Neuronal stem cell (in vitro differentiated cells): ENCODE measurements at regions not wholly inside any gene's neighbourhood (a gene's known extent, or its start where the extent isn't known, plus 50 kb on each side); places are given as distances from the start of the nearest gene placed in this dataset.

ENCODE experiments used
- DNase-seq: peaks from one replicate; pipeline ENCODE4 v3.0.0-alpha.2; 2013; ENCODE audit warnings: low spot score
- H2AFZ ChIP-seq: one replicate; pipeline ENCODE4 v1.6.1; 2013; ENCODE audit warnings: mild to moderate bottlenecking, low read length, inconsistent platforms
- H2AK5ac ChIP-seq: 2 replicates; pipeline ENCODE4 v1.6.1; 2013; ENCODE audit warnings: low read depth, mild to moderate bottlenecking, inconsistent platforms, low read length, moderate library complexity, mixed read lengths
- H2BK120ac ChIP-seq: 2 replicates; pipeline ENCODE4 v1.6.1; 2013; ENCODE audit warnings: low read depth, mild to moderate bottlenecking, inconsistent platforms, low read length, moderate library complexity, mixed read lengths
- H2BK12ac ChIP-seq: one replicate; pipeline ENCODE4 v1.6.1; 2013; ENCODE audit warnings: low read length, inconsistent platforms
- H2BK15ac ChIP-seq: 2 replicates; pipeline ENCODE4 v1.6.1; 2013; ENCODE audit warnings: mild to moderate bottlenecking, low read length, inconsistent platforms, mixed read lengths
- H2BK5ac ChIP-seq: one replicate; pipeline ENCODE4 v1.6.1; 2013; ENCODE audit warnings: inconsistent platforms, mild to moderate bottlenecking, low read length, moderate library complexity
- H3K14ac ChIP-seq: one replicate; pipeline ENCODE4 v1.6.1; 2013; ENCODE audit warnings: low read length, inconsistent platforms
- H3K18ac ChIP-seq: 2 replicates; pipeline ENCODE4 v1.6.1; 2013; ENCODE audit warnings: low read length, inconsistent platforms
- H3K23ac ChIP-seq: 2 replicates; pipeline ENCODE4 v1.6.1; 2013; ENCODE audit warnings: low read depth, mild to moderate bottlenecking, mixed read lengths, low read length, inconsistent platforms; ENCODE audit not compliant: poor library complexity
- H3K27ac ChIP-seq: replicated peaks from 3 replicates; pipeline ENCODE4 v1.5.1; 2013; ENCODE audit warnings: low read length, inconsistent platforms
- H3K27me3 ChIP-seq, 3 experiments: 2 replicates each; pipeline ENCODE4 v1.6.1; 2013; ENCODE audit warnings: low read length in 3 of 3, mild to moderate bottlenecking in 2 of 3, inconsistent platforms in 1 of 3, low read depth in 1 of 3, mixed read lengths in 1 of 3, moderate library complexity in 1 of 3; ENCODE audit not compliant: control insufficient read depth in 3 of 3, insufficient read depth in 3 of 3
- H3K36me3 ChIP-seq, 2 donors: replicated peaks in 1 of 2; 2 replicates each; pipeline ENCODE4 v1.6.1; 2013; ENCODE audit warnings: low read length in 2 of 2; ENCODE audit not compliant: control insufficient read depth in 2 of 2, insufficient read depth in 2 of 2
- H3K4ac ChIP-seq: 2 replicates; pipeline ENCODE4 v1.6.1; 2013; ENCODE audit warnings: inconsistent platforms, mild to moderate bottlenecking, low read length, moderate library complexity
- H3K4me1 ChIP-seq, 2 donors: 1 replicate in 1 of 2; 2 replicates in 1 of 2; pipeline ENCODE4 v1.6.1; 2013; ENCODE audit warnings: low read length in 2 of 2, low read depth in 1 of 2; ENCODE audit not compliant: control insufficient read depth in 2 of 2, insufficient read depth in 1 of 2
- H3K4me2 ChIP-seq: one replicate; pipeline ENCODE4 v1.6.1; 2013; ENCODE audit warnings: mild to moderate bottlenecking, low read length, inconsistent platforms; ENCODE audit not compliant: insufficient read depth, poor library complexity, severe bottlenecking
- H3K4me3 ChIP-seq, 2 donors: 2 replicates each; pipeline ENCODE4 v1.5.1; 2013; ENCODE audit warnings: low read length in 2 of 2, mild to moderate bottlenecking in 2 of 2, inconsistent platforms in 1 of 2, moderate library complexity in 1 of 2
- H3K79me1 ChIP-seq: one replicate; pipeline ENCODE4 v1.6.1; 2013; ENCODE audit warnings: low read depth, mild to moderate bottlenecking, inconsistent platforms, low read length, moderate library complexity
- H3K9ac ChIP-seq: one replicate; pipeline ENCODE4 v1.6.1; 2013; ENCODE audit warnings: mild to moderate bottlenecking, low read depth, low read length, inconsistent platforms; ENCODE audit not compliant: poor library complexity
- H3K9me3 ChIP-seq, 2 donors: replicated peaks in 1 of 2; 2 replicates each; pipeline versions ENCODE3 to v1.6.1; 2013; ENCODE audit warnings: low read length in 2 of 2, mild to moderate bottlenecking in 2 of 2, inconsistent platforms in 1 of 2, low read depth in 1 of 2, mixed read lengths in 1 of 2, moderate library complexity in 1 of 2; ENCODE audit not compliant: control insufficient read depth in 2 of 2, insufficient read depth in 1 of 2
- H4K8ac ChIP-seq: one replicate; pipeline ENCODE4 v1.6.1; 2013; ENCODE audit warnings: low read depth, mild to moderate bottlenecking, inconsistent platforms, low read length, moderate library complexity
- H4K91ac ChIP-seq: one replicate; pipeline ENCODE4 v1.6.1; 2013; ENCODE audit warnings: low read length, low read depth, mild to moderate bottlenecking, inconsistent platforms; ENCODE audit not compliant: poor library complexity
- WGBS, 2 donors: extraction: QIAGEN DNeasy Blood & Tissue Kit; methylation state at CpG; one replicate each; pipeline ENCODE4 v1.1.7; 2013; ENCODE audit warnings: missing lambda C conversion rate in 2 of 2, mixed read lengths in 1 of 2; ENCODE audit not compliant: insufficient read length in 2 of 2, insufficient replicate concordance in 1 of 2; ENCODE audit errors: extremely low coverage in 2 of 2; 5-methylcytosine and 5-hydroxymethylcytosine counted together

DNA sequence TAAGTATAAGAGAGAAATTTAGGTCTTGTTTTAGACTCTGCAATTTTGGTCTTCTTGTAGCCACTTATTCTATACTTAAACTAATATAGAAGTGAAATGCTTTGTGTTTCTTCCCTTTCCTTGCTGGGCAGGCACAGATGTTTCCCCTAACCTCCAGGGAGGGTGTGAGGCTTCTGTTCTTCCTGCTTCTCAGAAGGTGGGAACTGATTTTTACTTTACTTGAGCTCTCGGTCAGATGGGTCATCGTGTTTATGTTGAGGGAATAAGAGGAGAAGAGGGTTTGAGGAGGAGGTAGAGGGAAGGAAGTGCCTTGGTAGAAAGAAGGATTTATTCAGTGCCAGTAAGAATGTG, 92.5 kb upstream of the CXCR4 start:
- no peak overlapping the region for H2BK15ac ChIP-seq
- no peak overlapping the region for H2AK5ac ChIP-seq
- no peak for DNase-seq
- no peak overlapping the region for H4K91ac ChIP-seq
- H3K9ac ChIP-seq = no peak overlapping the region
- no peak overlapping the region for H2AFZ ChIP-seq
- H3K36me3 ChIP-seq = no peaks in the 10 kb centered on the region
- H4K8ac ChIP-seq = no peak overlapping the region
- H2BK5ac ChIP-seq = no peak overlapping the region
- H3K4ac ChIP-seq = no peak overlapping the region
- WGBS, 2 donors = 100% methylated on average over 1 of the region's 2 CpGs; no CpG with 5 or more reads in 1 of the 2 donors
- H2BK12ac ChIP-seq = no peak overlapping the region
- H3K27me3 ChIP-seq = no peaks in the 10 kb centered on the region
- no peak overlapping the region for H3K4me2 ChIP-seq
- no peaks in the 10 kb centered on the region for H3K79me1 ChIP-seq
- no peak overlapping the region for H3K4me3 ChIP-seq
- H3K23ac ChIP-seq = no peak overlapping the region
- peaks cover 0 to 5% of the 10 kb centered on the region in 2 donors for H3K4me1 ChIP-seq
- no peak overlapping the region for H3K18ac ChIP-seq
- H3K14ac ChIP-seq = no peak overlapping the region
- no peaks in the 10 kb centered on the region for H3K9me3 ChIP-seq
- H2BK120ac ChIP-seq = no peak overlapping the region
- no peak overlapping the region for H3K27ac ChIP-seq

DNA sequence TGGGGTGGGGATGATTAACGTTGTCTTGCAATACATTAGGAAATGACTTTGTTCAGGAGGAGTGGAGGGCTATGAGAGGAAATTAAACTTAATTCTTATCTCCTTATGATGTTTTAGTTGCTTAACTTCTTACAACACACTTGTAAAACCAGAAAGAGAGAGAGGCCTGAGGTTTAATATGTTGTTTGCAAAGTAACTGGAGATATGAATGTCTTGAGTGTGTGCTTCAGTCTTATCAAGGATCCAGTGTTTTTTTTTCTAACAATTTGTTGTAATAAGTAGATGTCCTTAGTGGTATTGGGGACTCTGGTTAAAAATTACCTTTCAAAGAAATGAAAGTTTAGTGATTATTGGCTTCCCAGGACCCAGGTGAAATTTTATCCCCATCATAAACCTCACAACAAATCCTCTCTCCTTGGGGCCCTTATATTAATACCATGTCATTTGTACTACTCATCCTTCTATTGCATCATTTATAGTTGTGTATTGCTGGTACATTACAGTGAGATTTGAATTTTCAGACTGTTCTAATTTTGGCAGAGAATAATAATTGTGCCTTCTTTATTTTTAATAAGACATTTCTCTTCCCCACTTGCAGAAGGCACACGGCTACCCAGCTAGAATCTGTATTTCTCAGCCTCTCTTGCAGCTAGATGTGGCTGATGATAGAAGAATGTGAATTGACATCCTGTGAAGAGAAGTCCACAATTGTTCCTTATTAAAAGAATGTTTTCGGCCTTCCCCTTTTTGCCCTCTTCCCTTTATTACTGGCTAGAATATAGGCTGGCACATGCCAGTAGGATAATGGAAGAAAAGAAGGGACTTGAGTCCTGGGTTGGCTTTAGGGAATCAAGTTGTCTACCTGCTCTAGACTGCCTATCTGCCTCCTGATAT, 91.9 kb upstream of the CXCR4 start:
- H2BK5ac ChIP-seq = no peak overlapping the region

DNA sequence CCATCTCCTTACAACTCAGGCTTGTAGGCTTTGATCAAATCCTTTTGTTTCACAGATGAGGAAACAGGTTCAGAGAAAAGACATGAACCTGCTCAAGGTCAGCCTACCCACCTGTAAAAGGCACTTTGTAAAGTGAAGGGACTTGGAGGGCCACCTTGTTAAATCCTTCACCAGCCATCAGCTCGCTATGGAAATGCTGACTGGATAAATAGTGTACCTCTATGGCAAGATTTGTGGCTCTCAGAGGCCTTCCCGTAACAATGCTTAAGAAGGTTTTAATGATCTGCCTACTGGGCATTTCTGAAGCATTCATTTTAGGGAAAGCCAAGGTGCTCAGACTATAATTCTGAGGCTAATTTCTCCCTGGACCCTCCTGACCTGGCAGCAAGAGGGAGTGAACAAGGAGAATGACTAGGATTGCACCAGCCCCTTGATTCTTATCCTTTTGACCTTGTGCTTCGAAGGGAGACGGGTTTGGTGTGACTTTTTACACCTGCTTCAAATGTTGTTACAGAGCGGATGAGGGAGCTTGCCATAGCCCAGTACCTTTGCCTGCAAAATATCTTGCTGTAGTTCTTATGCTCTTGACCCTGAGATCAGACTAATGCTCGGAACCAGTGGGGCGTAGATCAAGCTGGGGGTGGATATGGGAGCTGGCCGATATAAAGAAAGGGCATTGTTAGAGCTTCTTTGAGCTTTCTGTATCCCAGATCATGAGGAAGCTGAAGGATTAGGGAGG, 90.9 kb upstream of the CXCR4 start:
- Histone ChIP-seq H3K9ac (no peak overlapping the region), H3K23ac (no peak overlapping the region), H2BK12ac (no peak overlapping the region), H2BK120ac (no peak overlapping the region), H3K36me3 (no peaks in the 10 kb centered on the region), H3K4me1 (no peaks in the 10 kb centered on the region), H3K27ac (no peak overlapping the region), H3K9me3 (no peaks in the 10 kb centered on the region), H4K91ac (no peak overlapping the region), H2AK5ac (no peak overlapping the region), H2BK15ac (no peak overlapping the region), H3K18ac (no peak overlapping the region), H3K79me1 (no peaks in the 10 kb centered on the region), H3K4me3 (no peak overlapping the region), H3K4me2 (no peak overlapping the region), H2BK5ac (no peak overlapping the region), H4K8ac (no peak overlapping the region), H3K27me3 (no peaks in the 10 kb centered on the region), H3K4ac (no peak overlapping the region), H3K14ac (no peak overlapping the region), H2AFZ (no peak overlapping the region)
- no CpG with 5 or more reads among the region's 8 CpGs for WGBS, 2 donors
- DNase-seq = no peak

More for the DNA sequence above, 91.9 kb upstream of the CXCR4 start:
- no peak overlapping the region for H4K91ac ChIP-seq
- H2BK120ac ChIP-seq = no peak overlapping the region
- H3K79me1 ChIP-seq = no peaks in the 10 kb centered on the region
- H3K4ac ChIP-seq = no peak overlapping the region
- no peak overlapping the region for H2BK15ac ChIP-seq
- no peak overlapping the region for H3K18ac ChIP-seq
- no peaks in the 10 kb centered on the region for H3K27me3 ChIP-seq
- no peak overlapping the region for H3K14ac ChIP-seq
- H2BK12ac ChIP-seq = no peak overlapping the region
- no peak overlapping the region for H3K4me3 ChIP-seq
- H2AFZ ChIP-seq = no peak overlapping the region
- no peak for DNase-seq
- H3K36me3 ChIP-seq = no peaks in the 10 kb centered on the region
- H4K8ac ChIP-seq = no peak overlapping the region
- H3K9me3 ChIP-seq = no peaks in the 10 kb centered on the region
- no peak overlapping the region for H3K9ac ChIP-seq
- peaks cover 0 to 2% of the 10 kb centered on the region in 2 donors for H3K4me1 ChIP-seq
- WGBS, 2 donors = no CpG with 5 or more reads among the region's 3 CpGs
- no peak overlapping the region for H3K4me2 ChIP-seq
- H3K27ac ChIP-seq = no peak overlapping the region
- H2AK5ac ChIP-seq = no peak overlapping the region
- no peak overlapping the region for H3K23ac ChIP-seq

DNA sequence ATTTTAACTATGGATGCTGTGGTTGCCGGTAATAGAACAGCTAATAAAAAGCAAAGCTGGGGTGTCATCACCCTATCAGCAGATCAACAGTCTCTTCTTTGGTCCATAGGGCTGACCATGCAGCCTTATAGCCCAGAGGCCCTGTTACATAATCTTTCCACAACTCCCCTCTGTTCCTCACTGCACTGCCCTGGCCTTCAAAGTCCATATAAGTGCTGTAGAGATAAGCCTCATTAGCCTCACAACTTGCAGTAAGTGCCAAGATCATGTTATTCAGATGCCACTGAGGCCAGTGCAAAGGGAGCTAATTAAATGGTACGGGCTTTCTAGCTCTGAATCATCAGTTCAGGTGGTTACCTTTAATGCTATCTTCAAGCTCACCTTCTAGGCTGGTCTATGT, 89.7 kb upstream of the CXCR4 start:
- no peak overlapping the region for H4K91ac ChIP-seq
- no peak overlapping the region for H3K9ac ChIP-seq
- no peak overlapping the region for H3K23ac ChIP-seq
- H3K27me3 ChIP-seq = no peaks in the 10 kb centered on the region
- no CpG with 5 or more reads among the region's 2 CpGs for WGBS, 2 donors
- no peak overlapping the region for H3K27ac ChIP-seq
- H3K4me3 ChIP-seq = no peak overlapping the region
- H2AK5ac ChIP-seq = no peak overlapping the region
- H3K18ac ChIP-seq = no peak overlapping the region
- no peak overlapping the region for H2BK5ac ChIP-seq
- H2BK12ac ChIP-seq = no peak overlapping the region
- no peaks in the 10 kb centered on the region for H3K79me1 ChIP-seq
- no peaks in the 10 kb centered on the region for H3K9me3 ChIP-seq
- H2BK120ac ChIP-seq = no peak overlapping the region
- no peak overlapping the region for H3K4me2 ChIP-seq
- H2BK15ac ChIP-seq = no peak overlapping the region
- H3K4me1 ChIP-seq = no peaks in the 10 kb centered on the region
- H3K14ac ChIP-seq = no peak overlapping the region
- no peaks in the 10 kb centered on the region for H3K36me3 ChIP-seq
- no peak for DNase-seq
- H2AFZ ChIP-seq = no peak overlapping the region
- no peak overlapping the region for H3K4ac ChIP-seq
- H4K8ac ChIP-seq = no peak overlapping the region
